CMK (cell line): ENCODE measurements at regions not wholly inside any gene's neighbourhood (a gene's known extent, or its start where the extent isn't known, plus 50 kb on each side); places are given as distances from the start of the nearest gene placed in this dataset.

Source experiments
- DNase-seq: peaks from one replicate; pipeline ENCODE4 v3.0.0-alpha.2; 2010; ENCODE audit warnings: low read depth

DNA sequence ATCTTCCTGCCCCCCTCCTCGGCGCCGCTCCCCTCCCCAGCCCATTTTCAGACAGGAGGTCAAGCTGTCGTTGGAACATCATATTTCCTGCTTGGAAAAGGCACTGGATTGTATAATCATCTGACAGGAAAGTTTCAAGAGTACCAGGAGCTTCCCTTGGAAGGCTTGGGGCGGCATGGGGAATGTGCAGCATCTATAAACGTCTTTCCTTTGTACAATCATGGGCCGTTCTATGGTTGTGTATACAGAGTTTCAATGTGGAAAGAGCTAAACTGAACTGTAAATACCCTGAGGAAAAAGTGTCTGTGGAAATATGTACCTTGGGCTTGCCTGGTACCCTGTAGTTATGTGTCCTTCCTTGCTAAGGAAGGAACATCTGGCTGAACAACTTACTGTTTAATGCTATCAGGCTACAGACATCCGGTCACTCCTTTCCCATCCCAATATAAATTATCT is 368.1 kb upstream of the ADGRL2 start:
- no peak for DNase-seq

DNA sequence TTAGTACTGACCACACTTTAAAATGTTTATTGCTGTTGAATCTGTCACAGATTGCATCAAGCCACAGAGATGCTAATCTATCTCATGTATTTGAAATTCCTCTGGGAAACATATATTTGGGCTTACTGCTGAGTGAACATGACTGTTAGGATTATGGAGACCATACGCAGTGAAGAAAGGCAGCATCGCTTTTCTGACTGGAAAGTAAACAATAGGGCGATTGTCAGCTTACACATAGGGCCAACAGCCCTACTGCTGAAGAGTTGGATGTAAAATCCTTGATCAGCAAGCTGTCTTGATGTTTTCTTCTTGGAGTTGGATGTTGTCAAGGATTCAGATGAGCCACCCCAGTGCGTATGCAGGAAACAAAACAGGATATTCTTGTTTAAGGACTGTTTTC is 368.7 kb upstream of the ADGRL2 start:
- no peak for DNase-seq

GRCh38 chr1:81431624-81432000 is 369.1 kb upstream of the ADGRL2 start:
- DNase-seq, result no peak

- DNase-seq, result no peak
These were observed 369.6 kb upstream of the ADGRL2 start for GRCh38 chr1:81430955-81431623.

- DNase-seq, result no peak
These were observed 370.3 kb upstream of the ADGRL2 start for GRCh38 chr1:81430236-81430938.

GRCh38 chr1:81428998-81429397 is 371.7 kb upstream of the ADGRL2 start:
- no peak for DNase-seq

GRCh38 chr1:81424816-81425215 is 375.9 kb upstream of the ADGRL2 start:
- DNase-seq, result no peak

GRCh38 chr1:81424061-81424460 is 376.7 kb upstream of the ADGRL2 start:
- DNase-seq, result no peak

GRCh38 chr1:81420760-81421159 is 380.0 kb upstream of the ADGRL2 start:
- no peak for DNase-seq

GRCh38 chr1:81414488-81415015 is 386.2 kb upstream of the ADGRL2 start:
- no peak for DNase-seq

DNA sequence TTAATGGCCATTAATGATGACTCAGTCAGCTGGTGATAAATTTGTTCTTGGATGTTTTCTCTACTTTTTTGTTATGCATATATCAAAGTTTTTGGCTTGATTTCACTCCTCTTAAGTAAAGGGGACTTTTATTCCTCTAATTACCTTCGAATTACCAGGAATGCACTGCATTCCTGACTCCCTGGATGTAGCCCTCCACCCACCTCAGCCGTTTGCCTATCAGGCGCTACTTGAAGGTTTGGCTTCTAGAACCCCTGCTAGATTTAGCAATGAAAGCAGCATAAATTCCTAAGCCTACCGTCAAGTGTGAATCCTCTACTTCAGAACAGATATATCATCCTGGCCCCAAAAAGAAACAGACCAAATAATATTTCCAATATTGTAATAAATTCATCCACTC is 387.8 kb upstream of the ADGRL2 start:
- DNase-seq, result no peak

DNA sequence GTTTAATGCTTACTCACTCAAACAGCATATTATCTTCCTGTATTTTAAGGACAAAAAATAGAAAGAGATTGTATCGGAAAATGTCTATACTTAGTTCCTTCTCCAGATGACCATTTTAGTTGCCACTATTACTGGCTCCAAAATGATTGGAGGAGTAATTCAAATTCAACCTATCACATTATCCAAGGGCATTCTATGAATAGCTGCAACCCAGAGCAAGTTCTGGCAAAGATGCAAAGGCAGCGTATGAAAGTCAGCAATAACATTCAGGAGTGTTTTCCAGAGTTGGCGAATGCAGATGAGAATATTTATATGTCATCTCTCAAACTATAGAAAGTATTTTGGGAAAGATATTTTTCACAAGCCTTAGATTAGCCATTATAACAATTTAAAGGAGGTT is 389.8 kb upstream of the ADGRL2 start:
- DNase-seq, result no peak

- DNase-seq, result no peak
These were observed 390.4 kb upstream of the ADGRL2 start for GRCh38 chr1:81410351-81410750.

GRCh38 chr1:81409780-81410274 is 390.9 kb upstream of the ADGRL2 start:
- DNase-seq, result no peak

DNA sequence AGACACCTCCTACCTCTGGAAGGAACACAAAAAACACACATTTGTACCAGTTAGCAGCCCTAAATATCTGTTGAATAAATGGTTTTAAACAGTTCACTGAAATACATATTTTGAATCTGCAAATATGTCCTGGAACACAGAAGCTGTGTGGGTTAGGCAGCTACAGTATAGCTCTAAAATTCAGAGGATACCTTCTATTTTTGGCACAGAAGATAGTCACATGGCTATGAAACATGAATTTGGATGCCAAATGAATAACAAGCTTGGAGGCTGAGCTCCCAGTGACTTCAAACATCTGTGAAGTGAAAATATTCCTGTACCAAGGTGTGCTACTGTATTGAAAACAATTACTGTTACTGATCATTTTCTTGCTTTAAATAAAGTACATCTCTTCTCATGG is 391.5 kb upstream of the ADGRL2 start:
- no peak for DNase-seq

DNA sequence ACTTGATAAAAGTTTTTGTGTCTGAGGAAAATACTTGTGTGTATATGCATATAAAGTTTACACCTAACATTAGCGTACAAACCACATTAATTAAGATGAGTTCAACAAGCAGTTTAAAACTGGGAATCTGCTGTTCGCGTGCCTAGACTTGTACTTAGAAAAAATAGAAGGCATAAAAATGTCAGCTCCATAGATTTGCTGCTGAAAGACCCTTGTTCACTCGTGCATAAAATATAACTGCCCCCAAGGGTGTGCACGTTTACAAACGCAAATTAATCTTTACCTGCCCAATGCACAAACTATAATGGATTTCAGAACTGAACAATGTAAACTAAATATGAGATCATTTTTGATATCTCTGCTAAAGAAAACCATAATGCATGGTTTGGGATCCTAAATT is 392.3 kb upstream of the ADGRL2 start:
- DNase-seq, result no peak

DNA sequence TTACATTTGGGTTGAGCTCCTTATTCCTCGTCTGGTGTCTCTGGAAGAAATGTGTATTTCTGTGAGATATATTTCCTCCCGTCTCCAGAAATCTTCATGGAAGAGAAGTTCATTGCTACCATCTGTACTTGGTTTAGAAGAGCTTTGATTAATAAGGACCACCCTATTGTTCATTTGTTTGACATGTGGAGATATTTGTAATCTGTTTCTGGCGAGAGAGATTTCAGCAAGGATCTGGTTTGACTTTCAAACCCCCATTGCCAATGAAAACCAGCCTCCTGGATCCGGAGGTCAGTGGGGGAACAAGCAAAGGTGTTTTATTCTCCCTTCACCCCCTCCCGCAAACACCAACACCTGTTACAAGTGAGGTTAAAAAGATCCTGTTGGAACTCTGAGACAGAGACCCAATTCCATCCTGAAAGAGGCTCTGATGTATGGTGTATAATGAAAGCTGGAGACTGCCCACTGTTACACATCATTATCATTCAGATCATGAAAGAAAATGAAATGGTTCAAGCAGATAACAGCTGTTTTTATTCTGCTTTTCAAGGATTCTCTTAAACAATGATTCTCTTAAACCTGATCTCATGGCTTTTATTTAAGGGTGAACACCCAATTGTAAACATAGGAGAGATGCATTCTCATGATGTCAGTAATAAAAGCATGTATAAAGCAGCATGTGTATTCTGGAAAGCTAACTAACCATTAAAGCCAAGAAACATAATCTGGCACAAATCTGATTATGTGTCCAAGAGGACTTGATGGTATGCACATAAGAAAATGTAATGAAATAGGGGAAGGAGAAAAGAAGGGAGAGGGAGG is 393.5 kb upstream of the ADGRL2 start:
- DNase-seq, result no peak

GRCh38 chr1:81406292-81406999 is 394.3 kb upstream of the ADGRL2 start:
- DNase-seq, result no peak

- DNase-seq, result no peak
These were observed 402.7 kb upstream of the ADGRL2 start for GRCh38 chr1:81398041-81398440.

- DNase-seq, result no peak
These were observed 408.1 kb upstream of the ADGRL2 start for GRCh38 chr1:81392526-81393226.

DNA sequence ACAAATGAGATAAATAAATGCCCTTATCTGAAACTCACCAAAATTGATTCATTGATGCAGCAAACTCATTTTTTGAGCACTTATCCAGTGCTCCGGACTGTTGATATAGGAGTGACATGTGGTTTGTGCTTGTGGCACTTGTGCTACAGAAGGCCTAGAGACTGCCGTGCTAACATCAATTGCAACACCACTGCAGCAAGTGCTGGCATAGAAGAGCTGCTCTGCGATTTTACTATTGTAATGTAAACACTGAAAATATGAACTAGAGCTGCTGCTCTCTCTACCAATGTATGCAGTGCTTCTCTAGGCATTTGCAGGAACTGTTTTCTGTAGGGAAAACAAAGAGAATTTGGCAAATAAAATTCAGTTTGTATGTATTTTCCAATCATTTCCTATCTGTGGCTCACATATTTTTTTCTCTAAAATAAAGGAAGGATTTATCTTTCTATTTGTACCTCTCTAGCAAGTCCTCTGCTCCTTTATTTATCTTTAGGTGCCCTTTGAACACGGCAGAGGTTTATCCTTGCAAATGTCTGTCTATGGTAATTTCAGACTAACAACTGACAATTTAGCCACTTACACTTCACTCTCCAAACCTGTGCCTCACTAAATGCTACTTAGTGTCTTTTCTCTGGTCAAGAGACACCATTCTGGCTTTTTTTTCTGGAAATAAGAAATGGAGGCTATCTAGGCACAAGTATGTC is 409.5 kb upstream of the ADGRL2 start:
- no peak for DNase-seq
